ENCODE measurements at regions not wholly inside any gene's neighbourhood (a gene's known extent, or its start where the extent isn't known, plus 50 kb on each side); places are given as distances from the start of the nearest gene placed in this dataset.

- Histone ChIP-seq H3K9me3 (no peaks in the 10 kb centered on the region), H3K27me3 (peaks cover 8 to 100% (median 13%) of the 10 kb centered on the region in 4 donors), H3K27ac (no peak overlapping the region), H3K4me3 (peak overlapping the region in 3 of 4 donors; percentile 5 to 56 (median 42)), H3K36me3 (no peaks in the 10 kb centered on the region), H3K4me1 (peaks cover 0 to 25% (median 19%) of the 10 kb centered on the region in 3 donors)
- no peak for DNase-seq
- no peak for TF ChIP-seq POLR2A (IDR thresholded peaks at IDR 0.05)
- no peak for TF ChIP-seq CTCF (IDR thresholded peaks at IDR 0.05)
- WGBS, 2 donors: 27% methylated on average over 3 of the region's 50 CpGs; no CpG with 5 or more reads in 1 of the 2 donors
- intact Hi-C loops (cut with DNase I): no loop called here
Observed at GRCh38 chr15:77818484-77819047, 185.9 kb upstream of the LINGO1 start.

DNA sequence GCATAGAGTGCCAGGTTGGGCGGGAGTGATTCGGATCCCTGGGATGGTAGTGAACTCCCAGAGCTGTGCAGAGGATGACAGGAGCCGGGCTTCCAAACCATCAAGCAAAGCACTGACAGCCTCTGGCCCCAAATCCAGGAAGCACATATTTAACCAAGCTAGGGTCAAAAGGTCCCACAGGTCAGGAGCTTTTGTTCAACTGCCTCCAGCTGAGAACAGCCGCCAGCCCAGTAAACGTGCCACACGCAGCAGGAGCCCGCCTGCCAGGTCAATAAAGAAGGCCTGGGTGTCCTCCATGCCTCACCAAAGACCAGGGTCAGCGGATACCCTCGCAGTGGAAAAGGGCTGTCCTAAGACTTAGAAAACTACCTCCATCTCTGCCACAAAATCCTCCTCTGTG lies 184.7 kb upstream of the LINGO1 start:
- no peaks in the 10 kb centered on the region for H3K9me3 ChIP-seq
- intact Hi-C loops (cut with DNase I): no loop called here
- H3K27ac ChIP-seq: no peak overlapping the region
- DNase-seq: no peak
- TF ChIP-seq POLR2A (IDR thresholded peaks at IDR 0.05) (no peak), CTCF (IDR thresholded peaks at IDR 0.05) (no peak)
- peaks cover 8 to 97% (median 13%) of the 10 kb centered on the region in 4 donors for H3K27me3 ChIP-seq
- WGBS, 2 donors: 80 to 87% methylated on average over 3 of the region's 9 CpGs
- no peak overlapping the region for H3K4me3 ChIP-seq
- peaks cover 0 to 25% (median 19%) of the 10 kb centered on the region in 3 donors for H3K4me1 ChIP-seq
- no peaks in the 10 kb centered on the region for H3K36me3 ChIP-seq

- intact Hi-C loops (cut with DNase I): no loop called here
- DNase-seq: no peak
- Histone ChIP-seq H3K9me3 (no peaks in the 10 kb centered on the region), H3K4me3 (no peak overlapping the region), H3K27ac (no peak overlapping the region), H3K4me1 (peaks cover 0 to 25% (median 19%) of the 10 kb centered on the region in 3 donors), H3K36me3 (no peaks in the 10 kb centered on the region), H3K27me3 (peaks cover 8 to 97% (median 13%) of the 10 kb centered on the region in 4 donors)
- WGBS, 2 donors: 51 to 74% methylated on average over 4 to 5 of the region's 7 CpGs
- TF ChIP-seq CTCF (IDR thresholded peaks at IDR 0.05): no peak
- TF ChIP-seq POLR2A (IDR thresholded peaks at IDR 0.05): no peak
Observed at GRCh38 chr15:77816983-77817382, 184.3 kb upstream of the LINGO1 start.

- Histone ChIP-seq H3K27ac (no peak overlapping the region), H3K9me3 (no peaks in the 10 kb centered on the region), H3K27me3 (peaks cover 8 to 88% (median 10%) of the 10 kb centered on the region in 4 donors), H3K4me3 (no peak overlapping the region), H3K4me1 (peaks cover 0 to 19% (median 16%) of the 10 kb centered on the region in 3 donors), H3K36me3 (no peaks in the 10 kb centered on the region)
- no peak for DNase-seq
- intact Hi-C loops (cut with DNase I): no loop called here
- TF ChIP-seq POLR2A (IDR thresholded peaks at IDR 0.05): no peak
- WGBS, 2 donors: 83 to 100% methylated on average over 1 to 2 of the region's 7 CpGs
Observed at GRCh38 chr15:77815015-77815414, 182.3 kb upstream of the LINGO1 start.

DNA sequence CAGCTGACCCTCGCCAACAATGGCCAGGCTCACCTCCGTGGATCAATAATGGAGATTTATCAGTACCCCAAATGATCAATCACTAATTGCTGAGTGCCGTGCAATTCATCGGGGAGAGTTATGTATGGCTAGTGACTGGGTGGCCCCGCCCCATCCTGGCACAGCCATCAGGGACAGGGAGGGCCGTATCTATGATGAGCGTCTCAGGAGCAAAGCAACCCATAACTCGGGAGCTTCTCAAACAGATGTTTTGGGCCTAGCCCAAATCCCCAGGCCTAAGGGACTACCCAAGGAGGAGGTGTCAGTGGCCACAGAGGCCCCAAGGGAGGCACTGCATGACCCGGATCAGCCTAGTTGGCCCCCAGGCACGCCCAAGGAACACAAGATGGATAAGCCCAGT lies 180.0 kb upstream of the LINGO1 start:
- Histone ChIP-seq H3K36me3 (no peaks in the 10 kb centered on the region), H3K27ac (no peak overlapping the region), H3K9me3 (no peaks in the 10 kb centered on the region), H3K4me1 (no peaks in the 10 kb centered on the region), H3K4me3 (no peak overlapping the region), H3K27me3 (peaks cover 0 to 65% (median 4%) of the 10 kb centered on the region in 4 donors)
- TF ChIP-seq CTCF (IDR thresholded peaks at IDR 0.05) (no peak), POLR2A (IDR thresholded peaks at IDR 0.05) (no peak)
- intact Hi-C loops (cut with DNase I): no loop called here
- no peak for DNase-seq
- 53 to 70% methylated on average over 2 to 5 of the region's 10 CpGs for WGBS, 2 donors

GRCh38 chr15:77811270-77811669 lies 178.6 kb upstream of the LINGO1 start:
- Histone ChIP-seq H3K27me3 (peaks cover 0 to 51% (median 0%) of the 10 kb centered on the region in 4 donors), H3K36me3 (no peaks in the 10 kb centered on the region), H3K27ac (no peak overlapping the region), H3K4me1 (no peaks in the 10 kb centered on the region), H3K9me3 (no peaks in the 10 kb centered on the region), H3K4me3 (no peak overlapping the region)
- WGBS, 2 donors: 56 to 58% methylated on average over 3 to 5 of the region's 5 CpGs
- TF ChIP-seq POLR2A (IDR thresholded peaks at IDR 0.05) (no peak), CTCF (IDR thresholded peaks at IDR 0.05) (no peak)
- DNase-seq: no peak
- intact Hi-C loops (cut with DNase I): no loop called here

All from esophagus squamous epithelium (tissue), 5 donors.